A549 (cell line): ENCODE measurements at regions not wholly inside any gene's neighbourhood (a gene's known extent, or its start where the extent isn't known, plus 50 kb on each side); places are given as distances from the start of the nearest gene placed in this dataset.

Experiments used
- RCOR1 ChIP-seq: fragments of 150-350 bp; IDR thresholded peaks from 2 replicates; pipeline ENCODE4 v1.6.1; 2014; ENCODE audit warnings: antibody characterized with exemption, low read length, low read depth
- TF ChIP-seq, protein P1 (sequence below): fragments of >200 bp; sonication (Bioruptor Twin); formaldehyde crosslinking; IDR thresholded peaks from 3 replicates; pipeline ENCODE4 v1.5.1; 2016

DNA sequence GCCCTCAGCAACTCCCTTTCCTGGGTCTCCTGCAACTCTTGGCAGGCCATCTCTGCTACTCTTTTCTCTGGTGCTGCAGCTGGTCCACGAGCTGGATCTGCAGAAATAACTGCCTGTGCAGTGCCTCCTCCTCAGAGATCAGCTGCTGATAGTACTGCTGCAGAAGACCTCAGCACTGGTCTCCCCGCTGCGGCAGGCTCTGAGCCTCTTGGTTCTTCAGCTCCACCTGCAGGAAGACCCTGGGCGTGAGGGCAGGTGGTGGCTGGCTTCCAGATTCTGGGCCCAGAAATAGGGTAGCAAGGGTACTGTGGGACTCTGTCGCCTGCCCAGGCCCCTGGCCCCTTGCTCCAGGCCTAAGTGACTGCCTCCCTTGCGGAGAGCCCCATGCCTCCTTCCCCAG is 79.7 kb upstream of the C2CD4B start:
- TF ChIP-seq, protein P1, sequence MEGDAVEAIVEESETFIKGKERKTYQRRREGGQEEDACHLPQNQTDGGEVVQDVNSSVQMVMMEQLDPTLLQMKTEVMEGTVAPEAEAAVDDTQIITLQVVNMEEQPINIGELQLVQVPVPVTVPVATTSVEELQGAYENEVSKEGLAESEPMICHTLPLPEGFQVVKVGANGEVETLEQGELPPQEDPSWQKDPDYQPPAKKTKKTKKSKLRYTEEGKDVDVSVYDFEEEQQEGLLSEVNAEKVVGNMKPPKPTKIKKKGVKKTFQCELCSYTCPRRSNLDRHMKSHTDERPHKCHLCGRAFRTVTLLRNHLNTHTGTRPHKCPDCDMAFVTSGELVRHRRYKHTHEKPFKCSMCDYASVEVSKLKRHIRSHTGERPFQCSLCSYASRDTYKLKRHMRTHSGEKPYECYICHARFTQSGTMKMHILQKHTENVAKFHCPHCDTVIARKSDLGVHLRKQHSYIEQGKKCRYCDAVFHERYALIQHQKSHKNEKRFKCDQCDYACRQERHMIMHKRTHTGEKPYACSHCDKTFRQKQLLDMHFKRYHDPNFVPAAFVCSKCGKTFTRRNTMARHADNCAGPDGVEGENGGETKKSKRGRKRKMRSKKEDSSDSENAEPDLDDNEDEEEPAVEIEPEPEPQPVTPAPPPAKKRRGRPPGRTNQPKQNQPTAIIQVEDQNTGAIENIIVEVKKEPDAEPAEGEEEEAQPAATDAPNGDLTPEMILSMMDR = no peak
- no peak for TF ChIP-seq RCOR1
